Stimulated activated CD4-positive, alpha-beta T cell treated with anti-CD3 and anti-CD28 coated beads, Interleukin-2, amount 100 ng/mL, for 4 hours (primary cell): ENCODE measurements at regions not wholly inside any gene's neighbourhood (a gene's known extent, or its start where the extent isn't known, plus 50 kb on each side); places are given as distances from the start of the nearest gene placed in this dataset.
"Not testable (repeated sequence)": the region's sequence is repeated elsewhere in the genome, so short reads cannot be mapped to it uniquely, and the experiment has no call there.

Experiments
- DNase-seq: peaks from one replicate; pipeline ENCODE4 v3.0.0-alpha.2; 2020; ENCODE audit warnings: low read depth

- not testable (repeated sequence) for DNase-seq
These were observed 175.3 kb downstream of the LAT start for GRCh38 chr16:29160171-29160570.

- DNase-seq = not testable (repeated sequence)
These were observed 174.8 kb downstream of the LAT start for GRCh38 chr16:29159603-29160002.

DNA sequence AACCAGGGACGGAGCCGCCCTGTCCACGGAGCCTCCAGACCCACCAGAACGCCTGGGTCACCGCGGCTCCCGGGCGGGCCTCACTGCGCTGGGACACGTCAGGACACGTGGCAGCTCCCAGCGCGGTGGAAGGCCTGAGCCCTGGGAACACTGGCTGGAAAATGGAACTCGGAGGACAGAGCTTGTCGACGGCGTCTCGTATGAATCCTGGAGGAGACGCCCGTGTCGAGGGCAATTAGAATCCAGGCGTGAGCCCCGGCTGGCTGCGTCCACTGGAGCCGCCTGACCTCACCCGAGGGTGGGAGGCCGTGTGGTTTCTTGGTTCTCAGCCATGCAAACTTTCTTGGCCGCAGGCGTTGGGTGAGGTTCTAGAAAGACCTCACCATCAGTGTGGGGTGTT lies 173.9 kb downstream of the LAT start:
- DNase-seq = no peak

DNA sequence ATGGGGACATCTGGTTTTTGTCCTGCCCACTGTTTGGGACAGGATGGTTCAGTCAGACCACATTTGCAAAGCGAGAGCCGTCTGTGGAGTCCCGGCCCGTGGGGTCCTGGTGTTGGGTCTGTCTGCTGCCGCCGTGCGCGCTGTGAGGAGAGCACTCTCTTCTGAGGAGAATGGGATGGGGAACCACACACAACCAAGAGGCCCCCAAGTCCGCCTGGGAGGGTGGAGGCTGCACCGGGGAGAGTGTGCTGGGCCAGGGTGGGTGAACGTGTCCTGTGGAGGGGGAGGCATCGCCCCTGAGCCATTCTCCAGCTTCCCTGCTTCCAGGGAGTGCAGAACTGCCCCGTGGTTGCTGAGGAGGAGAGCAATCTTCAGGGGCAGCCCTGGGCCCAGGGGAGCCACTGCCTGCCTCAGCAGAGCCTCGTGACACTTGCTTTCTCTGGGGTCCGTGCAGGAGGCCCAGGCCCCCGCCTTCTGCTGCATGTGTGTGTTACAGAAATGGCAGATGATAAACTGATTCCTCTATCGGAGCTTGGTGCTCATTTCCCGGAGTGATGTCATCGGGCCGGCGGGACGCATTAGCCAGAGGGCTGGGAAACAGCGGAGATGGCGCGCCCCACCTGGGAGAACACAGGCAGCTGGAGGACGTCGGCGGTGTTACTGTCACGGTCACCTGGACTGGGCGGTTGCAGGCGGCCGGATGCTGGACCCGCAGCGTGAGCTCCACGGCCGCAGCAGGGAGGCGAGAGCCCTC lies 173.4 kb downstream of the LAT start:
- DNase-seq = not testable (repeated sequence)

DNA sequence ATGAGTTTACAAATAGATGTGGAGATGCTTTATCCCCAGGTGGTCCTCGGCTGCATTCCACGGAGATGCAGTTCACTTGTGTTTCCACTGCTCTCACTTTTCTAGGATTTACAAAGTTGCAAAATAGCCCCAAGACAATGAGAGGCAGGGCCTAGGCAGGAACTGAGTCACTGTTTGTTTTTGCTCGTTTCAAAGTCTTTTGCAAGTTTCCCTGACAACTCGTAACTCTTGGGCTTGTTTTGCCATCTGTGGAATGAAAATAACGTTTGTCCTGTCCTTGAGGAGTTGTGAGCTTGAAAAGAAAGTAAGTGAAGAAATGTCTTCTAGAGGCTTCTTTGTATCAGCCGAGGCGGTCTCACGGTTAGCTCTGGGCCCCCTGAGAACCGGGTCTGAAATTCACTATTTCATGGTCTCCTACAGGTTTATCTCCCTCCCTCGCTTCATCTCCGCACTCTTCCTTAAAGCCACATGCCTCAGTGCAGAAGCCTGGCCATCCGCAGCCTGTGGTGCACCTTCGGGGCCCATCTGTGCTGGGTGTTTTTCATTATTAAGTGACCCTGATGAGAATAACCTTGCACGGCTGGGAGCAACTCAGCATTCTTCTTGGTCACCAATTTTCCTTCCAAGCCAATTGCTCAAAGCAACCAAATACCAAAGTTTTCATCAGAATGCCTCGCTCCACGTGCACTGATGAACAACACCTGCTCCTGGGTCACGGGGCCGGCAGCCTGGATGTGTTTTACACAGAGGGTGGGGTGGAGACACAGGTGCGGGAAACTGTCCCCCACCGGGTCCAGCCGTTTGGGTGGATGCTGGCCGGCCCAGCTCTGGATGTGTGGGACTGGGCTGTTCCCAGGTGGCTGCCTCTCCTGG lies 172.4 kb downstream of the LAT start:
- not testable (repeated sequence) for DNase-seq

GRCh38 chr16:29156511-29156910 lies 171.7 kb downstream of the LAT start:
- DNase-seq = no peak

DNA sequence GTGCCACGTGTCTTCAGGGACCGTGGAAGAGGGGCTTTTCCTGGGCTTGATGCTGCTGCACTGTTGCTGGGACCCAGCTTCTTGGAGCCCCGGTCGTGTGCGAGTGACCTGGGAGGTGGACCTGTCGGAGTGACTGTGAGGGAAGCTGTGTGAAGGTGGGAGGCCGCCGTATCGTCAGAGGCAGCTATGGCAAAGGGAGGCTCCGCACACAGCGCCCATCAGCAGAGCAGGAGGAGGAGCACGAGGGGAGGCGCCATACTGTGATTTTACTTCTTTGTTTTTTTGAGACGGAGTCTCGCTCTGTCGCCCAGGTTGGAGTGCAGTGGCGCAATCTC lies 171.0 kb downstream of the LAT start:
- DNase-seq = not testable (repeated sequence)

DNA sequence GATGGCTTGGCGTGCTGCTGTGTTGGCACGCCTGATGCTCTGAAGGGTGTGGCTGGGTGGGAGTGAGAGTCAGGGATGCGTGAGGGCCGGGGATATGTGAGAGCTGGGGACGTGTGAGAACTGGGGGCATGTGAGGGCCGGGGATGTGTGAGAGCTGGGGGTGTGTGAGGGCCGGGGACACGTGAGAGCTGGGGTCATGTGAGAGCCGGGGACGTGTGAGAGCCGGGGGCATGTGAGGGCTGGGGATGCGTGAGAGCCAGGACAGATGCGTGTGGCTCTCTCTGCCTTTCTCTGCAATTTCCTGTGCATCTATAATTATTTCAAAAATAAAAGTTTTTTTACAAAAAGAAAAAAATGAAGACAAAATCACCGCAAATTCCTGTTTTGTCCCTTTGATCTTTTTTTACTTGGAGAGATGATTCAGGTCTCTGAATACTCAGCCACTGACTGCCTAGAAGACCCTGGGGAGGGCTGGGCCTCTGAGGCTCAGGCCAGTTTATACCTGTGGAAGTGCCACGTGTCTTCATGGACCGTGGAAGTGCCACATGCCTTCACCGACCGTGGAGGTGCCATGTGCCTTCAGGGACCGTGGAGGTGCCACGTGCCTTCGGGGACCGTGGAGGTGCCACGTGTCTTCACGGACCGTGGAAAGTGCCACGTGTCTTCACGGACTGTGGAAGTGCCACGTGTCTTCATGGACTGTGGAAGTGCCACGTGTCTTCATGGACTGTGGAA lies 170.4 kb downstream of the LAT start:
- DNase-seq = not testable (repeated sequence)

GRCh38 chr16:29154676-29155121 lies 169.8 kb downstream of the LAT start:
- no peak for DNase-seq

DNA sequence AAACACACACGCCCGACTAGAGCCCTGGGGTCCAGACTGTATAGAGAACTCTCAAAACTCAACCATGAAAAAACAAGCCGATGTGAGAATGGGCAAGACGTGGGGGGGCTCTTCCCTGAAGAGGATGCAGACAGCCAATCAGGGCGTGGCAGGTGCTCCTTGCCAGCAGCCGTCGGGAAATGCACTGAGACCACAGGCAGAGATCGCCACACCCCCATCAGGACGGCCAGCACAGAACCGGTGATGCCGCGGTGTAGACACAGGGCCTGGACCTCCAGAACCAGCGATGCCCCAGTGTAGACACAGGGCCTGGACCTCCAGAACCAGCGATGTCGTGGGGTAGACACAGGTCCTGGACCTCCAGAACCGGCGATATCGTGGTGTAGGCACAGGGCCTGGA lies 169.2 kb downstream of the LAT start:
- DNase-seq = no peak

DNA sequence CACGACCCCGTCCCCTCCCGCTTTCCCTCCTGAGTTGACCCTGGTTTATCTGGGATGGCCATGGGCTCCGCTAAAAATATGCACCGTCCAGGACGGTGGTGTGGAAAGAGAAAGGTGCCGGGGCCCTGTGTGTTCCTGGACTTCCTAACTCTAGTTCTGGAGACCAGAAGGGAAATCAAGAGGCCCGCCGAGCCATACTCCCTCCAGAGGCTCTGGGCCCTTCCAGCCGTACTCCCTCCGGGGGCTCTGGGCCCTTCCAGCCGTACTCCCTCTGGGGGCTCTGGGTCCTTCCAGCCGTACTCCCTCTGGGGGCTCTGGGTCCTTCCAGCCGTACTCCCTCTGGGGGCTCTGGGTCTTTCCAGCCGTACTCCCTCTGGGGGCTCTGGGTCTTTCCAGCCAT lies 168.5 kb downstream of the LAT start:
- not testable (repeated sequence) for DNase-seq

DNA sequence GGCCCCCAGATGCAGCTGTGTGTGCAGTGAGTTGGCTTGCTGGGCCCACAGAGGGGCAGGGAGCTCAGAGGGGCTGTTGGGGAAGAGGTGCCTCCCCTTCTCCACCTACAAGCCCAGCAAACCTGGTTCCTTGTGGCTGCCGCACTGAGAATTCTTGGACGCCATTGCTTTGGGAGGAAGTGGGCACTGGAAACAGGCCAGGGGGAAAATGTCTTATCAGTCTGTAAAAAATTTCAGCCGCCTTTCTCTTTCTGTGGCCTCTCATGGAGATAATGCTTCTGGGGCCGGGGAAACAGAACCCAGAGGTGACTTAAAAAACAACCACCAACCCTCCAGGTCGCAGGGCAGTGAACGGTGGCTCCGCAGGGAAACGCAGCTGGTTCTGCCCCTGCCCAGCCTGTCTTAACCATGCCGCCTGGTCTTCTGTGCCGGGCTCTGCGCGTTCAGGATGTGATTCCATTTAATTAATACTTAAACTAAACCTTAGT lies 167.7 kb downstream of the LAT start:
- DNase-seq = not testable (repeated sequence)

DNA sequence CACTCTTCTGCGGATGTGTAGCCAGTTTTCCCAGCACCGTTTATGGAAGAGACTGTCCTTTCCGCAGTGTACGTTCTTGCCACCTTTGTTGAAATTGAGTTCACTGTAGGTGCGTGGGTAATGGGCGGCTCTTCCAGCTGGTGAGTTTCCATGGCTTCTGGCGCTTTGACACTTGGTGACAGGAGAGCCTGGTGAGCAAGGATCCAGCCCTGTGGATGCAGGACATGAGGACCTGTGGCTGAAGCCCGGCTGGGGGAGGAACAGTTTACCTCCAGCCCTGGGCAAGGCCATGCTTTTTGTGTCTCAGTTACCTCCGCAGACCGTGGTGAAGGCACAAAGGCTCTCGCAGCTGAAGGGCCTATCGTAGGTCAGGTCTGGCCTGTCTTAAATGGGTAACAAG lies 166.5 kb downstream of the LAT start:
- no peak for DNase-seq

DNA sequence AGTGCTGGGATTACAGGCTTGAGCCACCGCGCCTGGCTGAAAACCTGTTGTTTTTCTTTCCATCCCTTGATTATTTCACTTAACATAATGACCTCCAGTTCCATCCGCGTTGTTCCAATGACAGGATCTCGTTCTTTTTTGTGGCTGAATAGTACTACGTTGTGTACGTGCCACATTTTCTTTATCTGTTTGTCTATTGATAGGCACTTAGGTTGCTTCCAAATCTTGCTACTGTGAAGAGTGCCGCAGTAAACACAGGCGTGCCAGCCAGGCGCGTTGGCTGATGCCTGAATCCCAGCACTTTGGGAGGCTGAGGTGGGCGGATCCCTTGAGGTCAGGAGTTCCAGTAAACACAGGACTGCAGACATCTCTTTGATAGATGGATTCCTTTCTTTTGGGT lies 165.1 kb downstream of the LAT start:
- DNase-seq = not testable (repeated sequence)

DNA sequence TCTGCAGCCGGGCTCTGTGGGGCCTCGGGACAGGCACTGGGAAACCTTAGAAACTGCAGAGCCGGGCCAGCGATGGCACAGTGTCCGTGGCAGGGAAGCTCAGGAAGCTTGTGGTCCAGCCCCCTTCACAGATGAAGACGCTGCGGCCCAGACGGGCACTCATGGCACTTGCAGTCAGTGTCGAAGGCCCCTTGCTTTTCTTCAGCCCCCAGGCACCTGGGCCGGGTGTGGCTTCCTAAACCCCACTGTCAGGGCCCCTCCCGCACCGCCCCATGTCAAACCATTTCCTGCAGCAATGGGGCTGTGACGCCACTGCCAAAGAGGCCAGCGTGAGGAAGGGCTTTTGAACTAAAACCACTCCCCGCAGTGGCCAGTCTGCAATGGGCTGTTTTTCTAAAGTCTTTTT lies 164.0 kb downstream of the LAT start:
- peak; percentile 36 for DNase-seq

DNA sequence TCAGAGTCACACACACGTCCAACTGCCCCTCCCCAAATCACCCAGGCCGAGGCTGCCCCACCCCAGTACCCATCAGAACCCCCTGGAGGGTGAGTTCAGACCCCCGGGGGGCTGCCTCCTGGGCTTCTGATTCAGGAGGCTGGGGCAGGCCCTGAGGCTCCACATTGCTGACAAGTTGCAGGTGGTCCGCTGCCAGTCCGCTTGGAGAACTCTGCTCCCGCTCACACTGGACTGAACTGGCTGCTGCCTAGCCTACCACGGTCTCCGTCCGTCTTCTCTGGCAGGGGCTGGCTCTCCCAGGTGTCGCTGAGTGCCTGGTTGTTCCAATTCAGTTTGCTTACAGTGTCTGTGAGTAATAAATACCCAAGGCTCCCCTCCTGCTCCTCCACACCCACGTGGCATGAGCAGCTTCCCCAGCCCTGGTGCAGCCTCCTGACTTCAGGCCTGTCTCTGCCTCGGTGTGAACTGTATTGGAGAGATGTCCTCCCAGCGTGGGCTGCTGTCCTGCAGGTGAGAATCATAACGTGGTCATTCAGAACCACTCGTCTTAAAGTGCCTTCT lies 163.4 kb downstream of the LAT start:
- DNase-seq = peak; percentile 40

DNA sequence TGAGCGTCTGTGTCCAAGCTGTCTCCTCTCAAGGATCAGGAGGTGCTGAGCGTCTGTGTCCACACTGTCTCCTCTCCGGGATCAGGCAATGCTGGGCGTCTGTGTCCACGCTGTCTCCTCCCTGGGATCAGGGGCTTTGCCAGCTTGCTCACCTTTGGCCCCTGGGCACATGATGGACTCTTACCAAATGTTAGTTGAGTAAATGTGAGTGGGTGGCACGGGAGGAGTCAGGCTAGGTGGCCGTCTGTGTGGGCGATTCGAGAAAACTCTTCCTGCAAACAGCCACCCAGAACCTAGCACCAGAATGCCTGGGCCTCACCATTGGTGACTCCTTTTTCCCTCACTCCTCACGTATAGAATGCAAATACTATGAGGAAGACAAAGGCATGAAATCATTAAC lies 162.9 kb downstream of the LAT start:
- not testable (repeated sequence) for DNase-seq

DNA sequence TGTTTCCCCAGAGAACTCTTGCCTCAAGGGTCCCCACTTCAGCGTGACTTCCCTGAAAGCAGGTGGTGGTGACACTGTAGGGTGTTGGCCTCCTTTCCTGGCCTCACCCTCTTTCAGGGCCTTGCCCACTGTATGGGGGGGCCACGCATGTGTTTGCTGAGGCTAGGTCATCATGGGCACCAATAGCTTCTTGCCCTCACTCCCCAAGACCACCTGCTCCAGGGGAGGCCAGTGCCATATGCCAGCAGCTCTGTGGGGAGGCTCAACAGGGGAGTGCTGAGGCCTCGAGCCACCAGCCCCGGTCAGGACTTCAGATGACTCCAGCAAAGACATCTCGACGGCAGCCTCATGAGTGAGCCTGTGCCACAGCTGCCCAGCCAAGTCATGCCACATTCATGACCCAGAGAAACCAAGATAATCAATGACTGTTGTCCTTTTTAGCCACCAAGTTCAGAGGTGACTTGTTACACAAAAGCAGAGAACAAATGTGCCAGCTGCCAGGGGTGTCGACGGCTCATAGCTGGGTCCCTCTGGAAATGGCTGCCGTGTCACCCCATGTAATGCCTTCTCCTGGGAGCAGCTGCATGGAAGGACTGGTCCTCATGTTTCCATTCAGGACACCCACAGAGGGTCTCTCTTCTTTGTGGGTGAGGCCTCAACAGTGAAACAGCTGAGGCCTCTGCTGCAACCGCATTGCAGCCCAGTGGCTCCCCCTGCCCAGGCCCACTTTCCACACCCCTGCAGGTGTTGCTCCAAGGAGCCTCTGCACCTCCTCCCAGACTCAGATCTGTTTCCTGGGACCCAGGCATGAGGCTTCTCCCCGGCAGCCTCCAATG lies 162.2 kb downstream of the LAT start:
- not testable (repeated sequence) for DNase-seq

DNA sequence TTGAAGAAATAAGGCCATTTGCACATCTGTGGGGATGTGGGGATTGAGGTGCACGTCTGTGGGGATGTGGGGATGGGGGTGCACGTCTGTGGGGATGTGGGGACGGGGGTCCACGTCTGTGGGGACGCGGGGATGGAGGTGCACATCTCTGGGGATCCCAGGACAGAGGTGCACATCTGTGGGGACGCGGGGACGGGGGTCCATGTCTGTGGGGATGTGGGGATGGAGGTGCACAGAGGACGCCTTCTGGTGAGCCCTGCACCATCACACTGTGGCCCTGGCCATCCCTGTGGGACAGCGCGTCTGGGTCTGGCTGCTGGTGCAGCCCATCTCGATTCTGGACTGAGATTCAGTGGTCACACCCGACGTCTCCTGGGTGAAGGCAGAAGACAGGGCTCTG lies 161.4 kb downstream of the LAT start:
- DNase-seq = no peak

GRCh38 chr16:29145486-29146225 lies 160.8 kb downstream of the LAT start:
- DNase-seq = not testable (repeated sequence)
